ENCODE measurements at regions not wholly inside any gene's neighbourhood (a gene's known extent, or its start where the extent isn't known, plus 50 kb on each side); places are given as distances from the start of the nearest gene placed in this dataset.

DNA sequence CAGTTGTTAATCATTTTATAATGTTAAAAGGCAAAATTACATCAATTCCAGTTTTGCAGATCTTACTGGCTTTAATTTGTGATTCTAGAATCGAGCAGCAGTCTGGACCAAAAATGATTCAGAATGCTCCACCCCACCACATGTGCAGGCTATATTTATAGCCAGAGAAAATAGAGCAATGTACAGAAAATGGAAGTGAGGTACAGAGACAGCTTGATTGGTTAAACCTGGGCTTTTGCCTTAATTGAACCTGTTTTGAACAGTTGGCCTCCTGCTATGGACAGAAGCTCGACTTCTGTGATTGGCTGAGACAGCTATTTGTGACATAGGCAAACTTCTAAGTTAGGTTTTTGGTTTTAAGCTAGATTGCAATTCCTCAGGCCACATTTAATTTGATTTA lies 607.4 kb upstream of the MIR17HG start:
- no peaks in the 10 kb centered on the region for H3K27me3 ChIP-seq
- no peaks in the 10 kb centered on the region for H3K36me3 ChIP-seq
- no peaks in the 10 kb centered on the region for H3K4me1 ChIP-seq
- 84 to 91% methylated on average over 2 of the region's 2 CpGs for WGBS, 2 donors
- H3K9me3 ChIP-seq = no peaks in the 10 kb centered on the region
- no peak overlapping the region for H3K4me3 ChIP-seq (replicated peaks in 1 of 3)
- no peak for DNase-seq
- TF ChIP-seq, protein P1, sequence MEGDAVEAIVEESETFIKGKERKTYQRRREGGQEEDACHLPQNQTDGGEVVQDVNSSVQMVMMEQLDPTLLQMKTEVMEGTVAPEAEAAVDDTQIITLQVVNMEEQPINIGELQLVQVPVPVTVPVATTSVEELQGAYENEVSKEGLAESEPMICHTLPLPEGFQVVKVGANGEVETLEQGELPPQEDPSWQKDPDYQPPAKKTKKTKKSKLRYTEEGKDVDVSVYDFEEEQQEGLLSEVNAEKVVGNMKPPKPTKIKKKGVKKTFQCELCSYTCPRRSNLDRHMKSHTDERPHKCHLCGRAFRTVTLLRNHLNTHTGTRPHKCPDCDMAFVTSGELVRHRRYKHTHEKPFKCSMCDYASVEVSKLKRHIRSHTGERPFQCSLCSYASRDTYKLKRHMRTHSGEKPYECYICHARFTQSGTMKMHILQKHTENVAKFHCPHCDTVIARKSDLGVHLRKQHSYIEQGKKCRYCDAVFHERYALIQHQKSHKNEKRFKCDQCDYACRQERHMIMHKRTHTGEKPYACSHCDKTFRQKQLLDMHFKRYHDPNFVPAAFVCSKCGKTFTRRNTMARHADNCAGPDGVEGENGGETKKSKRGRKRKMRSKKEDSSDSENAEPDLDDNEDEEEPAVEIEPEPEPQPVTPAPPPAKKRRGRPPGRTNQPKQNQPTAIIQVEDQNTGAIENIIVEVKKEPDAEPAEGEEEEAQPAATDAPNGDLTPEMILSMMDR (IDR thresholded peaks at IDR 0.05) = no peak
- TF ChIP-seq POLR2A (IDR thresholded peaks at IDR 0.05) = no peak
- no peak overlapping the region for H3K27ac ChIP-seq
- intact Hi-C loops (cut with DNase I) = no loop called here

DNA sequence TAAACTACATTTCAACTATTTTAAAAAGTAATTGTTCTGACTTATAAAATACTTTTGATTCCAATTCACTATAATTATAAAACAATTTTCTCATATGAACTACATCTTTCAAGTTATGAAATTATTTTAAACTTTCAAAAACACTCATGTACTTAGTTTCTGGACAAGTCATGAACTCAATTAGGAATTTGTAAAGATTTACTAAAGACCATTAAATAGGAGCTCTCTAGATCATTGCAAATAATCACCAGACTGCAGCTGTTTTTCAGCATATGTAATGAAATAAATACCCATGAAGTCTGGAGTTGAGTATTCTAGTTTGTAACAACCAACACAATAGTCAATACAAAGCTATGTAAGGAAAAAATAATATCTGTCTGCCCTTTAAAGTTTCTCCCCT lies 605.1 kb upstream of the MIR17HG start:
- intact Hi-C loops (cut with DNase I) = no loop called here
- TF ChIP-seq, protein P1 (IDR thresholded peaks at IDR 0.05) = no peak
- TF ChIP-seq POLR2A (IDR thresholded peaks at IDR 0.05) = no peak

DNA sequence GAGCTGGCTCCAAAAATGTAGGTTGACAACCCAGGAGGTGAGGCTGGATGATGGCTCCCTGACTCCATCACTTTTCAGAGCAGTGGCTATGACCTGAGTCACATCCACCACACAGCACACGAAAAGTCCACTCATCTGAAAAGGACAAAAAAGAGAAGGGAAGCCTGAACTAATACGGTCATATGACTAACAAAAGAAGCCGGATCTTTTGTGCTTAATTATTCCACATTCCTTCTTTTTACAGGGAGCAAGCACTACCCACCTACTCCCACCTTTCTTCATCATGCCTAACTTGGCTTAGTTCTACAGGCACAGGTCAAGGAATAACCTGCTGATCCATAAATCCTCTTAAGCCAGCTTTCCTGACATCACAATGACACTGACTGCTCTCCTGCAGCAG lies 601.3 kb upstream of the MIR17HG start:
- intact Hi-C loops (cut with DNase I) = no loop called here
- TF ChIP-seq, protein P1 (IDR thresholded peaks at IDR 0.05) = no peak
- TF ChIP-seq POLR2A (IDR thresholded peaks at IDR 0.05) = no peak

More for the DNA sequence above, 605.1 kb upstream of the MIR17HG start:
- Histone ChIP-seq H3K27me3 (no peaks in the 10 kb centered on the region), H3K4me1 (no peaks in the 10 kb centered on the region), H3K36me3 (no peaks in the 10 kb centered on the region), H3K27ac (no peak overlapping the region), H3K4me3 (replicated peaks in 1 of 3) (no peak overlapping the region), H3K9me3 (no peaks in the 10 kb centered on the region)
- no peak for DNase-seq

DNA sequence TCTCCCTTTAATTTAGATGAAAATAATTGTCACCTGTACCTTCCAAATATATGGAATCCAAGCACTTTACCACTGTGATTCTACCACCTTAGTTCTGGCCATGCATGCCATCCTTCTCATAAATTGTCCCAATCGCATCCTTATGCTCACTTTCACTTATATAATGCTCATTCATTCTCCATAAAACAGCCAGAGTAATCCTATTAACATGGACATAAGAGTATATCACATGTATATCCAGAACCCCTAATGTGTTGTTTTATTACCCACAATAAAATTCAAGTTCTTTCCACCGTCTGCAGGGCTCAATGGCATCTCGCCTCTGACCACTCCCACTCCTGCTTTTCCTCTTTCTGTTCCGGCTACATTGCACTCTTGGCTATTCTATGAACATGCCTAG lies 597.5 kb upstream of the MIR17HG start:
- no peak for DNase-seq
- Histone ChIP-seq H3K27me3 (no peaks in the 10 kb centered on the region), H3K4me3 (replicated peaks in 1 of 3) (no peak overlapping the region), H3K27ac (no peak overlapping the region), H3K9me3 (no peaks in the 10 kb centered on the region), H3K4me1 (no peaks in the 10 kb centered on the region), H3K36me3 (no peaks in the 10 kb centered on the region)
- 94 to 95% methylated on average over 4 of the region's 4 CpGs for WGBS, 2 donors
- intact Hi-C loops (cut with DNase I) = no loop called here
- no peak for TF ChIP-seq POLR2A (IDR thresholded peaks at IDR 0.05)
- TF ChIP-seq, protein P1 (IDR thresholded peaks at IDR 0.05) = no peak

More for the DNA sequence above, 601.3 kb upstream of the MIR17HG start:
- 90 to 91% methylated on average over 3 of the region's 3 CpGs for WGBS, 2 donors
- Histone ChIP-seq H3K27me3 (no peaks in the 10 kb centered on the region), H3K4me3 (replicated peaks in 1 of 3) (no peak overlapping the region), H3K4me1 (no peaks in the 10 kb centered on the region), H3K27ac (no peak overlapping the region), H3K9me3 (no peaks in the 10 kb centered on the region), H3K36me3 (no peaks in the 10 kb centered on the region)
- no peak for DNase-seq

DNA sequence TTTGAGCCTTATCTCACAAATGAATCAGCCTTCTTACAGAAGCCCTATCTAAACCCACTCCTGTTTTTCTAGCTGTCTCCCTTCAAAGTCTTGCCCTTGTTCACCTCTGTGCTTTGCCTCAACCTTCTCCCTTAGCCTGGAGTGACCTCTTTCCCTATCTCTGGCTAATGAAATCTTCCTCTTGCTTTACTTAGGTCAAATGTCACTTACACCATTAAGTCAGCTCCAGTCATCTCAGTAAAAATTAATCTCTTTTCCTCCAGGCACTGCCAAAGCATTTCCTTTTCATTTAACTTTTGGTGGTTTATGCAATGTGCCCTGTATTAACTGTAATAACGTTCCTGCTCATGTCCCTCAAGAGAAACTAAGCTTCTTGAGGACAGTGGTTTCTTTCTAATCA lies 596.5 kb upstream of the MIR17HG start:
- no peak overlapping the region for H3K27ac ChIP-seq
- H3K9me3 ChIP-seq = no peaks in the 10 kb centered on the region
- no peak for TF ChIP-seq POLR2A (IDR thresholded peaks at IDR 0.05)
- TF ChIP-seq, protein P1 (IDR thresholded peaks at IDR 0.05) = no peak
- no peaks in the 10 kb centered on the region for H3K36me3 ChIP-seq
- no peak for DNase-seq
- H3K4me1 ChIP-seq = no peaks in the 10 kb centered on the region
- no peaks in the 10 kb centered on the region for H3K27me3 ChIP-seq
- H3K4me3 ChIP-seq (replicated peaks in 1 of 3) = no peak overlapping the region
- WGBS, 2 donors = 53 to 57% methylated on average over 1 of the region's 1 CpG
- intact Hi-C loops (cut with DNase I) = no loop called here

All from thyroid gland (tissue), 4 donors.